Smooth muscle cell (in vitro differentiated cells): ENCODE measurements at regions not wholly inside any gene's neighbourhood (a gene's known extent, or its start where the extent isn't known, plus 50 kb on each side); places are given as distances from the start of the nearest gene placed in this dataset.

Experiments
- DNase-seq: peaks from one replicate; lab custom pipeline; 2025; ENCODE audit not compliant: unreplicated experiment; lab: John Stamatoyannopoulos, UW
- H2AFZ ChIP-seq: fragments of 200-600 bp; sonication (generic); 2 replicates; pipeline ENCODE4 v1.6.0; 2016; ENCODE audit warnings: antibody characterized with exemption, low read depth, mild to moderate bottlenecking
- H3F3A ChIP-seq: fragments of 200-600 bp; sonication (generic); 2 replicates; pipeline ENCODE4 v1.6.0; 2017; ENCODE audit warnings: antibody characterized with exemption, low read depth
- H3K27ac ChIP-seq: fragments of 200-600 bp; sonication (generic); 2 replicates; pipeline ENCODE4 v1.5.1; 2016; ENCODE audit warnings: low read depth, mild to moderate bottlenecking
- H3K27me3 ChIP-seq: fragments of 200-600 bp; sonication (generic); 2 replicates; pipeline ENCODE4 v1.6.1; 2016; ENCODE audit warnings: low read depth, mild to moderate bottlenecking
- H3K36me3 ChIP-seq: fragments of 200-600 bp; sonication (generic); 2 replicates; pipeline ENCODE4 v1.5.1; 2016; ENCODE audit warnings: low read depth
- H3K4me1 ChIP-seq: fragments of 200-600 bp; sonication (generic); 2 replicates; pipeline ENCODE4 v1.5.1; 2016; ENCODE audit warnings: low read depth
- H3K4me2 ChIP-seq: fragments of 200-600 bp; sonication (generic); 2 replicates; pipeline ENCODE4 v1.6.0; 2016; ENCODE audit warnings: mild to moderate bottlenecking
- H3K4me3 ChIP-seq: fragments of 200-600 bp; sonication (generic); 2 replicates; pipeline ENCODE4 v1.5.1; 2016; ENCODE audit warnings: mild to moderate bottlenecking
- H3K79me2 ChIP-seq: fragments of 200-600 bp; sonication (generic); 2 replicates; pipeline ENCODE4 v1.6.0; 2016; ENCODE audit warnings: low read depth, mild to moderate bottlenecking
- H3K9ac ChIP-seq: fragments of 200-600 bp; sonication (generic); 2 replicates; pipeline ENCODE4 v1.6.0; 2016; ENCODE audit warnings: low read depth
- H3K9me3 ChIP-seq: fragments of 200-600 bp; sonication (generic); replicated peaks from 2 replicates; pipeline ENCODE4 v1.5.1; 2016; ENCODE audit warnings: low read depth
- H4K20me1 ChIP-seq: fragments of 200-600 bp; sonication (generic); 2 replicates; pipeline ENCODE4 v1.6.0; 2016; ENCODE audit warnings: low read depth
- CTCF ChIP-seq: fragments of 200-600 bp; sonication (generic); IDR thresholded peaks from 2 replicates; pipeline ENCODE4 v1.5.1; 2017; ENCODE audit warnings: borderline replicate concordance, mild to moderate bottlenecking, antibody characterized with exemption; ENCODE audit not compliant: insufficient read depth, poor library complexity, severe bottlenecking
- WGBS: methylation state at CpG from one replicate; pipeline ENCODE4 v1.1.7; 2016; ENCODE audit warnings: low lambda C conversion rate; 5-methylcytosine and 5-hydroxymethylcytosine counted together

GRCh38 chr4:71188951-71189350, 149.9 kb upstream of the SLC4A4 start:
- DNase-seq = no peak
- TF ChIP-seq CTCF = no peak
- Histone ChIP-seq H3K4me3 (peak overlapping the region; percentile 79), H3K9ac (no peak overlapping the region), H3K4me1 (no peaks in the 10 kb centered on the region), H3K79me2 (no peaks in the 10 kb centered on the region), H3K36me3 (no peaks in the 10 kb centered on the region), H2AFZ (no peak overlapping the region), H3K27ac (no peak overlapping the region), H4K20me1 (no peaks in the 10 kb centered on the region), H3K4me2 (peak overlapping the region; percentile 92), H3F3A (peaks cover 2% of the 10 kb centered on the region), H3K27me3 (peaks cover 19% of the 10 kb centered on the region), H3K9me3 (no peaks in the 10 kb centered on the region)
- 98% methylated on average over 1 of the region's 1 CpG for WGBS

- no peak overlapping the region for H3K4me3 ChIP-seq
- H3F3A ChIP-seq = peaks cover 2% of the 10 kb centered on the region
- H3K36me3 ChIP-seq = no peaks in the 10 kb centered on the region
- 58% methylated on average over 6 of the region's 6 CpGs for WGBS
- H3K27me3 ChIP-seq = peaks cover 19% of the 10 kb centered on the region
- H3K4me1 ChIP-seq = no peaks in the 10 kb centered on the region
- no peak overlapping the region for H3K27ac ChIP-seq
- TF ChIP-seq CTCF = no peak
- no peak overlapping the region for H3K4me2 ChIP-seq
- H3K79me2 ChIP-seq = no peaks in the 10 kb centered on the region
- no peaks in the 10 kb centered on the region for H4K20me1 ChIP-seq
- DNase-seq = no peak
- no peaks in the 10 kb centered on the region for H3K9me3 ChIP-seq
- H2AFZ ChIP-seq = no peak overlapping the region
- no peak overlapping the region for H3K9ac ChIP-seq
Observed at GRCh38 chr4:71189471-71189870, 149.3 kb upstream of the SLC4A4 start.

- no peak for TF ChIP-seq CTCF
- H3K4me3 ChIP-seq = no peak overlapping the region
- H3K36me3 ChIP-seq = no peaks in the 10 kb centered on the region
- H3K27ac ChIP-seq = no peak overlapping the region
- H3K9me3 ChIP-seq = no peaks in the 10 kb centered on the region
- no peaks in the 10 kb centered on the region for H4K20me1 ChIP-seq
- 100% methylated on average over 1 of the region's 1 CpG for WGBS
- peaks cover 3% of the 10 kb centered on the region for H3K79me2 ChIP-seq
- H3K4me2 ChIP-seq = no peak overlapping the region
- no peak overlapping the region for H2AFZ ChIP-seq
- peaks cover 4% of the 10 kb centered on the region for H3K4me1 ChIP-seq
- no peak overlapping the region for H3K9ac ChIP-seq
- no peak for DNase-seq
- no peaks in the 10 kb centered on the region for H3F3A ChIP-seq
- H3K27me3 ChIP-seq = peaks cover 3% of the 10 kb centered on the region
Observed at GRCh38 chr4:71194454-71194853, 144.4 kb upstream of the SLC4A4 start.

- Histone ChIP-seq H3K9ac (no peak overlapping the region), H3K27me3 (no peaks in the 10 kb centered on the region), H3K27ac (no peak overlapping the region), H3F3A (no peaks in the 10 kb centered on the region), H3K9me3 (no peaks in the 10 kb centered on the region), H3K4me3 (no peak overlapping the region), H4K20me1 (no peaks in the 10 kb centered on the region), H2AFZ (no peak overlapping the region), H3K79me2 (peaks cover 3% of the 10 kb centered on the region), H3K4me2 (peak overlapping the region; percentile 69), H3K36me3 (no peaks in the 10 kb centered on the region), H3K4me1 (peaks cover 4% of the 10 kb centered on the region)
- no peak for DNase-seq
- 12% methylated on average over 4 of the region's 4 CpGs for WGBS
- TF ChIP-seq CTCF = no peak
Observed at GRCh38 chr4:71195924-71196323, 142.9 kb upstream of the SLC4A4 start.
